ENCODE measurements at regions not wholly inside any gene's neighbourhood (a gene's known extent, or its start where the extent isn't known, plus 50 kb on each side); places are given as distances from the start of the nearest gene placed in this dataset.

- Histone ChIP-seq H2BK12ac (ENCODE audit: low read length in 2 of 2) (no peak overlapping the region), H3K9ac (ENCODE audit: low read length) (no peak overlapping the region), H3K27me3 (ENCODE audit: control insufficient read depth in 1 of 2, insufficient read depth in 1 of 2, low read length in 2 of 2) (no peaks in the 10 kb centered on the region), H3K79me1 (replicated peaks; ENCODE audit: low read length, poor library complexity, severe bottlenecking) (no peaks in the 10 kb centered on the region), H3K4ac (ENCODE audit: low read depth in 1 of 2, low read length in 2 of 2) (no peak overlapping the region), H3K23ac (ENCODE audit: low read length in 2 of 2) (no peak overlapping the region), H4K8ac (ENCODE audit: low read length) (no peak overlapping the region), H3K27ac (ENCODE audit: low read length, poor library complexity, severe bottlenecking) (no peak overlapping the region), H3K14ac (ENCODE audit: low read length in 2 of 2) (no peak overlapping the region), H3K4me3 (ENCODE audit: insufficient read depth in 1 of 2, low read depth in 1 of 2, low read length in 2 of 2) (no peak overlapping the region), H2BK5ac (ENCODE audit: low read depth, low read length, poor library complexity, severe bottlenecking) (no peak overlapping the region), H3K36me3 (ENCODE audit: control insufficient read depth in 1 of 2, insufficient read depth in 2 of 2, low read depth in 1 of 2, low read length in 2 of 2) (no peaks in the 10 kb centered on the region), H3K9me3 (ENCODE audit: control insufficient read depth, low read length) (peaks cover under 1% of the 10 kb centered on the region), H2AFZ (ENCODE audit: low read depth, low read length) (no peak overlapping the region), H4K91ac (ENCODE audit: low read length) (no peak overlapping the region), H3K4me1 (ENCODE audit: control insufficient read depth, insufficient read depth, low read depth, low read length) (no peaks in the 10 kb centered on the region), H2BK120ac (ENCODE audit: low read depth, low read length) (no peak overlapping the region), H2BK15ac (ENCODE audit: low read depth, poor library complexity, severe bottlenecking) (no peak overlapping the region), H2AK5ac (ENCODE audit: low read length, severe bottlenecking) (no peak overlapping the region), H3K18ac (ENCODE audit: low read depth in 1 of 2, low read length in 2 of 2) (no peak overlapping the region), H3K4me2 (ENCODE audit: low read length, poor library complexity, severe bottlenecking) (no peak overlapping the region)
- 92% methylated on average over 4 of the region's 5 CpGs for WGBS
- no peak for DNase-seq
Observed at GRCh38 chr7:53699215-53699837, 663.9 kb downstream of the POM121L12 start.

- Histone ChIP-seq H3K9me3 (ENCODE audit: control insufficient read depth, low read length) (peaks cover 7% of the 10 kb centered on the region), H2AFZ (ENCODE audit: low read depth, low read length) (no peak overlapping the region)
- 83% methylated on average over 2 of the region's 3 CpGs for WGBS
Observed at GRCh38 chr7:53719122-53719521, 683.7 kb downstream of the POM121L12 start.

GRCh38 chr7:53740971-53741370 lies 705.5 kb downstream of the POM121L12 start:
- no peak overlapping the region for H4K8ac ChIP-seq (ENCODE audit: low read length)
- 84% methylated on average over 6 of the region's 6 CpGs for WGBS
- no peak overlapping the region for H4K91ac ChIP-seq (ENCODE audit: low read length)
- no peak overlapping the region for H3K4me2 ChIP-seq (ENCODE audit: low read length, poor library complexity, severe bottlenecking)
- H3K4ac ChIP-seq (ENCODE audit: low read depth in 1 of 2, low read length in 2 of 2) = no peak overlapping the region
- H3K9me3 ChIP-seq (ENCODE audit: control insufficient read depth, low read length) = peaks cover 21% of the 10 kb centered on the region
- H3K4me3 ChIP-seq (ENCODE audit: insufficient read depth in 1 of 2, low read depth in 1 of 2, low read length in 2 of 2) = no peak overlapping the region
- H3K14ac ChIP-seq (ENCODE audit: low read length in 2 of 2) = no peak overlapping the region
- no peaks in the 10 kb centered on the region for H3K4me1 ChIP-seq (ENCODE audit: control insufficient read depth, insufficient read depth, low read depth, low read length)
- H3K27ac ChIP-seq (ENCODE audit: low read length, poor library complexity, severe bottlenecking) = no peak overlapping the region
- H3K36me3 ChIP-seq (ENCODE audit: control insufficient read depth in 1 of 2, insufficient read depth in 2 of 2, low read depth in 1 of 2, low read length in 2 of 2) = no peaks in the 10 kb centered on the region
- no peak overlapping the region for H3K18ac ChIP-seq (ENCODE audit: low read depth in 1 of 2, low read length in 2 of 2)
- DNase-seq = no peak
- H3K27me3 ChIP-seq (ENCODE audit: control insufficient read depth in 1 of 2, insufficient read depth in 1 of 2, low read length in 2 of 2) = no peaks in the 10 kb centered on the region
- no peak overlapping the region for H2AFZ ChIP-seq (ENCODE audit: low read depth, low read length)
- H2BK120ac ChIP-seq (ENCODE audit: low read depth, low read length) = no peak overlapping the region
- no peaks in the 10 kb centered on the region for H3K79me1 ChIP-seq (replicated peaks; ENCODE audit: low read length, poor library complexity, severe bottlenecking)
- H2BK5ac ChIP-seq (ENCODE audit: low read depth, low read length, poor library complexity, severe bottlenecking) = no peak overlapping the region
- no peak overlapping the region for H3K9ac ChIP-seq (ENCODE audit: low read length)
- H2AK5ac ChIP-seq (ENCODE audit: low read length, severe bottlenecking) = no peak overlapping the region
- no peak overlapping the region for H2BK15ac ChIP-seq (ENCODE audit: low read depth, poor library complexity, severe bottlenecking)
- no peak overlapping the region for H2BK12ac ChIP-seq (ENCODE audit: low read length in 2 of 2)
- no peak overlapping the region for H3K23ac ChIP-seq (ENCODE audit: low read length in 2 of 2)

More at GRCh38 chr7:53719122-53719521, 683.7 kb downstream of the POM121L12 start:
- Histone ChIP-seq H2AK5ac (ENCODE audit: low read length, severe bottlenecking) (no peak overlapping the region), H2BK15ac (ENCODE audit: low read depth, poor library complexity, severe bottlenecking) (no peak overlapping the region), H3K9ac (ENCODE audit: low read length) (no peak overlapping the region), H3K4me2 (ENCODE audit: low read length, poor library complexity, severe bottlenecking) (no peak overlapping the region), H2BK12ac (ENCODE audit: low read length in 2 of 2) (no peak overlapping the region), H3K23ac (ENCODE audit: low read length in 2 of 2) (no peak overlapping the region), H3K79me1 (replicated peaks; ENCODE audit: low read length, poor library complexity, severe bottlenecking) (no peaks in the 10 kb centered on the region), H2BK5ac (ENCODE audit: low read depth, low read length, poor library complexity, severe bottlenecking) (no peak overlapping the region), H4K91ac (ENCODE audit: low read length) (no peak overlapping the region), H3K14ac (ENCODE audit: low read length in 2 of 2) (no peak overlapping the region), H3K4me1 (ENCODE audit: control insufficient read depth, insufficient read depth, low read depth, low read length) (no peaks in the 10 kb centered on the region), H3K27me3 (ENCODE audit: control insufficient read depth in 1 of 2, insufficient read depth in 1 of 2, low read length in 2 of 2) (no peaks in the 10 kb centered on the region), H2BK120ac (ENCODE audit: low read depth, low read length) (no peak overlapping the region), H3K4ac (ENCODE audit: low read depth in 1 of 2, low read length in 2 of 2) (no peak overlapping the region), H3K18ac (ENCODE audit: low read depth in 1 of 2, low read length in 2 of 2) (no peak overlapping the region), H3K4me3 (ENCODE audit: insufficient read depth in 1 of 2, low read depth in 1 of 2, low read length in 2 of 2) (no peak overlapping the region), H3K36me3 (ENCODE audit: control insufficient read depth in 1 of 2, insufficient read depth in 2 of 2, low read depth in 1 of 2, low read length in 2 of 2) (no peaks in the 10 kb centered on the region), H3K27ac (ENCODE audit: low read length, poor library complexity, severe bottlenecking) (no peak overlapping the region), H4K8ac (ENCODE audit: low read length) (no peak overlapping the region)
- no peak for DNase-seq

GRCh38 chr7:53743697-53744402 lies 708.4 kb downstream of the POM121L12 start:
- no peak overlapping the region for H3K4ac ChIP-seq (ENCODE audit: low read depth in 1 of 2, low read length in 2 of 2)
- H3K4me1 ChIP-seq (ENCODE audit: control insufficient read depth, insufficient read depth, low read depth, low read length) = no peaks in the 10 kb centered on the region
- H3K4me2 ChIP-seq (ENCODE audit: low read length, poor library complexity, severe bottlenecking) = no peak overlapping the region
- H3K79me1 ChIP-seq (replicated peaks; ENCODE audit: low read length, poor library complexity, severe bottlenecking) = no peaks in the 10 kb centered on the region
- no peak overlapping the region for H4K91ac ChIP-seq (ENCODE audit: low read length)
- no peak overlapping the region for H2BK15ac ChIP-seq (ENCODE audit: low read depth, poor library complexity, severe bottlenecking)
- H3K4me3 ChIP-seq (ENCODE audit: insufficient read depth in 1 of 2, low read depth in 1 of 2, low read length in 2 of 2) = no peak overlapping the region
- no peak overlapping the region for H4K8ac ChIP-seq (ENCODE audit: low read length)
- no peak overlapping the region for H2BK5ac ChIP-seq (ENCODE audit: low read depth, low read length, poor library complexity, severe bottlenecking)
- no peak overlapping the region for H3K9ac ChIP-seq (ENCODE audit: low read length)
- H2BK120ac ChIP-seq (ENCODE audit: low read depth, low read length) = no peak overlapping the region
- H3K23ac ChIP-seq (ENCODE audit: low read length in 2 of 2) = no peak overlapping the region
- no peak overlapping the region for H2BK12ac ChIP-seq (ENCODE audit: low read length in 2 of 2)
- H3K36me3 ChIP-seq (ENCODE audit: control insufficient read depth in 1 of 2, insufficient read depth in 2 of 2, low read depth in 1 of 2, low read length in 2 of 2) = no peaks in the 10 kb centered on the region
- DNase-seq = no peak
- no peak overlapping the region for H2AFZ ChIP-seq (ENCODE audit: low read depth, low read length)
- 66% methylated on average over 8 of the region's 8 CpGs for WGBS
- H3K27ac ChIP-seq (ENCODE audit: low read length, poor library complexity, severe bottlenecking) = no peak overlapping the region
- peaks cover 28% of the 10 kb centered on the region for H3K9me3 ChIP-seq (ENCODE audit: control insufficient read depth, low read length)
- no peak overlapping the region for H3K18ac ChIP-seq (ENCODE audit: low read depth in 1 of 2, low read length in 2 of 2)
- no peaks in the 10 kb centered on the region for H3K27me3 ChIP-seq (ENCODE audit: control insufficient read depth in 1 of 2, insufficient read depth in 1 of 2, low read length in 2 of 2)
- no peak overlapping the region for H2AK5ac ChIP-seq (ENCODE audit: low read length, severe bottlenecking)
- H3K14ac ChIP-seq (ENCODE audit: low read length in 2 of 2) = no peak overlapping the region

Data from mesenchymal stem cell (in vitro differentiated cells and primary cell).